GM23338 (cell line): ENCODE measurements at regions not wholly inside any gene's neighbourhood (a gene's known extent, or its start where the extent isn't known, plus 50 kb on each side); places are given as distances from the start of the nearest gene placed in this dataset.

Source experiments
- ATAC-seq: fragments of 200-7000 bp; cut with Tn5 transposase; 3 replicates; pipeline ENCODE4 v1.9.1; 2020
- DNase-seq: peaks from one replicate; pipeline ENCODE4 v3.0.0-alpha.2; 2015; ENCODE audit warnings: low spot score
- H2AFZ ChIP-seq: fragments of 200-600 bp; sonication (generic); 2 replicates; pipeline ENCODE4 v1.8.0; 2016; ENCODE audit warnings: antibody characterized with exemption, mild to moderate bottlenecking, moderate library complexity
- H3F3A ChIP-seq: fragments of 200-600 bp; sonication (generic); replicated peaks from 2 replicates; pipeline ENCODE4 v1.8.0; 2017; ENCODE audit warnings: antibody characterized with exemption, mixed run types, low read depth
- H3K27ac ChIP-seq: fragments of 200-600 bp; sonication (generic); 2 replicates; pipeline ENCODE4 v1.6.1; 2016; ENCODE audit warnings: low read depth
- H3K27me3 ChIP-seq: fragments of 200-600 bp; sonication (generic); 2 replicates; pipeline ENCODE4 v1.8.0; 2016; ENCODE audit warnings: mild to moderate bottlenecking, mixed run types, moderate library complexity; ENCODE audit not compliant: insufficient read depth
- H3K36me3 ChIP-seq: fragments of 200-600 bp; sonication (generic); 2 replicates; pipeline ENCODE4 v1.8.0; 2016; ENCODE audit warnings: mild to moderate bottlenecking; ENCODE audit not compliant: insufficient read depth
- H3K4me1 ChIP-seq: fragments of 200-600 bp; sonication (generic); 2 replicates; pipeline ENCODE4 v1.8.0; 2016; ENCODE audit warnings: mild to moderate bottlenecking, moderate library complexity; ENCODE audit not compliant: insufficient read depth
- H3K4me2 ChIP-seq: fragments of 200-600 bp; sonication (generic); 2 replicates; pipeline ENCODE4 v1.7.1; 2017; ENCODE audit warnings: mixed run types
- H3K4me3 ChIP-seq: fragments of 200-600 bp; sonication (generic); 2 replicates; pipeline ENCODE4 v1.6.1; 2016; ENCODE audit warnings: mixed run types
- H3K79me2 ChIP-seq: fragments of 200-600 bp; sonication (generic); replicated peaks from 2 replicates; pipeline ENCODE4 v1.8.0; 2017; ENCODE audit warnings: mild to moderate bottlenecking; ENCODE audit not compliant: insufficient read depth
- H3K9me2 ChIP-seq: fragments of 200-600 bp; sonication (generic); 2 replicates; pipeline ENCODE4 v1.8.0; 2017; ENCODE audit not compliant: insufficient read depth
- H4K20me1 ChIP-seq: fragments of 200-600 bp; sonication (generic); replicated peaks from 2 replicates; pipeline ENCODE4 v1.8.0; 2017; ENCODE audit warnings: mild to moderate bottlenecking; ENCODE audit not compliant: insufficient read depth
- H3K27ac Mint-ChIP-seq: 2 replicates; pipeline ENCODE4 v1.8.0; 2020; ENCODE audit warnings: inconsistent platforms, mild to moderate bottlenecking, moderate library complexity, mixed read lengths
- H3K27me3 Mint-ChIP-seq: 3 replicates; pipeline ENCODE4 v1.8.0; 2022; ENCODE audit warnings: low read depth, mild to moderate bottlenecking, moderate library complexity, mixed read lengths, inconsistent platforms; ENCODE audit not compliant: insufficient read depth, poor library complexity
- H3K36me3 Mint-ChIP-seq: 3 replicates; pipeline ENCODE4 v1.8.0; 2021; ENCODE audit warnings: low read depth, mild to moderate bottlenecking, inconsistent platforms, moderate library complexity, mixed read lengths
- H3K4me1 Mint-ChIP-seq: 3 replicates; pipeline ENCODE4 v1.8.0; 2020; ENCODE audit warnings: mild to moderate bottlenecking, inconsistent platforms, mixed read lengths
- H3K4me3 Mint-ChIP-seq: 3 replicates; pipeline ENCODE4 v1.8.0; 2021; ENCODE audit warnings: moderate library complexity, mild to moderate bottlenecking, inconsistent platforms, mixed read lengths
- H3K9me3 Mint-ChIP-seq: 3 replicates; pipeline ENCODE4 v1.8.0; 2020; ENCODE audit warnings: moderate library complexity, mild to moderate bottlenecking, inconsistent platforms, mixed read lengths
- CREB1 ChIP-seq: fragments of 250-450 bp; sonication (Bioruptor Pico); IDR thresholded peaks from 2 replicates; pipeline ENCODE4 v1.5.0; 2020; ENCODE audit warnings: low read depth, mild to moderate bottlenecking, moderate library complexity
- NANOG ChIP-seq: IDR thresholded peaks from 2 replicates; pipeline ENCODE4 v1.6.1; 2016; ENCODE audit warnings: antibody characterized with exemption, borderline replicate concordance
- STAT1 ChIP-seq: IDR thresholded peaks from one replicate; pipeline ENCODE4 v1.6.1; 2016; ENCODE audit warnings: antibody characterized with exemption; ENCODE audit not compliant: unreplicated experiment
- ZNF114 ChIP-seq: fragments of 250-450 bp; sonication (Bioruptor Pico); IDR thresholded peaks from 2 replicates; pipeline ENCODE4 v1.5.0; 2020; ENCODE audit warnings: mild to moderate bottlenecking, moderate library complexity
- ZNF331 ChIP-seq: fragments of 250-450 bp; sonication (Bioruptor Pico); IDR thresholded peaks from 2 replicates; pipeline ENCODE4 v1.5.0; 2020; ENCODE audit warnings: low read depth, mild to moderate bottlenecking, moderate library complexity
- ZNF462 ChIP-seq: fragments of 250-450 bp; sonication (Bioruptor Pico); IDR thresholded peaks from 2 replicates; pipeline ENCODE4 v1.5.0; 2020; ENCODE audit warnings: mild to moderate bottlenecking, moderate library complexity
- TF ChIP-seq, protein P1 (sequence below), 2 experiments: fragments of 200-600 bp in 1 of 2; sonication (generic) in 1 of 2; conservative IDR thresholded peaks; 2 replicates each; pipeline versions ENCODE4 v1.5.1 to v1.6.1; 2016 to 2017; ENCODE audit warnings: antibody characterized with exemption in 2 of 2, low read depth in 2 of 2, mild to moderate bottlenecking in 2 of 2, moderate library complexity in 1 of 2

DNA sequence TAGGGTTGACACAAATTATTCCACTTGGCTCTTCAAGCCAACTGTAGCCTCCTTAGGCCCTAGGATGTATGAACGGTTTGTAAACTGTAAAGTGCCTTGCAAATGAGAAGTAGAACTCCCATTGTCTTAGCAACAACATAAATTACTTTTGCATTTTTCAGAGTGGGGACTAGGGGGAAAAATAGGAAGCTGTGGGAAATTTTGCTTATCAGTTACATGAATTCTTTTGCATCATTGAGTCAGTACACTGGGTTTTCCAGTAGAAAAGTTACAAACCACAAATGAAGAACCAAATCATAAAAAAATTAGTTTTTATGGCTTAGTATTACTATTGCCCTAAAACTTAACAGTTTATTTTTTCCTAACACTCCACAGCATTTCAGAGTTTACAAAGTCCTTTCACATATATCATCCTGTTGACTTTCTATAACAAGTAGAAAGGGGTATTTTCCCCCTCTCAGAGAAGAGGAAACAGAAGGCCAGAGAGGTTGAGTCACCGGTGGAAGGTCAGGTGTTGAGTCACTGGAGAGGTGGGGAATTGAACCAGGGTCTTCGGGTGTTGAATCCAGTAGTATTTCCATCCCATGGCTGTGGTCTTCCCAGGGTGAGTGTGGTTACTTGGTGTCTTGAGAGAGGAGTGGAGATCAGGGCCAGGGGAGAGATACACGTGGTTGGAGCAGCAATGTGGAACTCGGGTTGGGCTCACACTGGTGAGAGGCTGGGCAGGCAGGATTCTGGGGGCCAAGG lies 71.9 kb upstream of the USP24 start:
- Mint-ChIP-seq H3K27me3 (peaks cover 5% of the 10 kb centered on the region), H3K9me3 (no peaks in the 10 kb centered on the region), H3K4me1 (peaks cover 8% of the 10 kb centered on the region; the same call in 2 of the 3 replicates), H3K27ac (no peak overlapping the region), H3K36me3 (no peaks in the 10 kb centered on the region), H3K4me3 (no peak overlapping the region)
- H4K20me1 ChIP-seq: no peaks in the 10 kb centered on the region
- H3F3A ChIP-seq: no peaks in the 10 kb centered on the region
- no peaks in the 10 kb centered on the region for H3K27me3 ChIP-seq
- no peak overlapping the region for H3K27ac ChIP-seq
- no peaks in the 10 kb centered on the region for H3K9me2 ChIP-seq
- ATAC-seq (no peak), DNase-seq (no peak)
- no peak overlapping the region for H3K4me2 ChIP-seq
- H3K79me2 ChIP-seq: no peaks in the 10 kb centered on the region
- TF ChIP-seq ZNF462 (CRISPR knock-in tag) (no peak), ZNF114 (CRISPR knock-in tag) (no peak), NANOG (no peak), CREB1 (CRISPR knock-in tag) (no peak), ZNF331 (no peak), STAT1 (no peak)
- TF ChIP-seq, protein P1, sequence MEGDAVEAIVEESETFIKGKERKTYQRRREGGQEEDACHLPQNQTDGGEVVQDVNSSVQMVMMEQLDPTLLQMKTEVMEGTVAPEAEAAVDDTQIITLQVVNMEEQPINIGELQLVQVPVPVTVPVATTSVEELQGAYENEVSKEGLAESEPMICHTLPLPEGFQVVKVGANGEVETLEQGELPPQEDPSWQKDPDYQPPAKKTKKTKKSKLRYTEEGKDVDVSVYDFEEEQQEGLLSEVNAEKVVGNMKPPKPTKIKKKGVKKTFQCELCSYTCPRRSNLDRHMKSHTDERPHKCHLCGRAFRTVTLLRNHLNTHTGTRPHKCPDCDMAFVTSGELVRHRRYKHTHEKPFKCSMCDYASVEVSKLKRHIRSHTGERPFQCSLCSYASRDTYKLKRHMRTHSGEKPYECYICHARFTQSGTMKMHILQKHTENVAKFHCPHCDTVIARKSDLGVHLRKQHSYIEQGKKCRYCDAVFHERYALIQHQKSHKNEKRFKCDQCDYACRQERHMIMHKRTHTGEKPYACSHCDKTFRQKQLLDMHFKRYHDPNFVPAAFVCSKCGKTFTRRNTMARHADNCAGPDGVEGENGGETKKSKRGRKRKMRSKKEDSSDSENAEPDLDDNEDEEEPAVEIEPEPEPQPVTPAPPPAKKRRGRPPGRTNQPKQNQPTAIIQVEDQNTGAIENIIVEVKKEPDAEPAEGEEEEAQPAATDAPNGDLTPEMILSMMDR (conservative IDR thresholded peaks at IDR 0.05; ENCODE audit: low read depth in 2 of 2): no peak
- no peak overlapping the region for H3K4me3 ChIP-seq
- no peaks in the 10 kb centered on the region for H3K36me3 ChIP-seq
- H3K4me1 ChIP-seq: peaks cover 7% of the 10 kb centered on the region; the same call in 1 of the 2 replicates
- 0 out of 2 replicates have a peak overlapping the region, but pooled peaks have one; percentile 59 for H2AFZ ChIP-seq
